Right lobe of liver (tissue), 4 donors: ENCODE measurements at regions not wholly inside any gene's neighbourhood (a gene's known extent, or its start where the extent isn't known, plus 50 kb on each side); places are given as distances from the start of the nearest gene placed in this dataset.

Experiments
- POLR2A ChIP-seq: fragments of 450-650 bp; IDR thresholded peaks from one replicate; pipeline ENCODE4 v1.6.1; 2017; ENCODE audit warnings: antibody characterized with exemption, mild to moderate bottlenecking
- TF ChIP-seq, protein P1 (sequence below), 4 donors: fragments of 200-600 bp in 3 of 4; fragments of 450-650 bp in 1 of 4; IDR thresholded peaks; one replicate each; pipeline versions ENCODE4 v1.5.1 to v1.8.0; 2016 to 2022; ENCODE audit warnings: antibody characterized with exemption in 4 of 4, mild to moderate bottlenecking in 2 of 4
- donor health status: DM: no; HTN: no; CAD: no.
- donor health status: DM: no; HTN: no; CAD: no.
- donor health status: DM: no; HTN: yes; CAD: no.

DNA sequence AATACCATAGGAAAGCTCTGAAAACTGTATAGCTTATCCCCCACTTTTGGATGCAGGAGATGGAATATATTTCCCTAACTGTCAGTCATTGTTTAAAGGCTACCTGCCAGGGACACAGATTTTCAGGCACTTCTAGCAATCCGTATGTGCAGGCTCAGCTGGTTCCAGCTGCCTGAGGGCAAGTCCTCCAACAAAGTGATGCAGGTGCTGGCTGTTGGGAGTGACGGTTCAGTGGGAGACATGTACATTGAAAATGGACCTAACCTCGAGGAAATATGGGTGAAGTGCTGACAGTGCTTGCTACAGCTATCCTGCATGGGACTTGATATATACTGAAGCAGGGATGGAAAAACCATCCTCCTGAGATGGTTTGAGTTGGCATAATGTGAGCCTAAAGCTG lies 153.1 kb upstream of the GAP43 start:
- TF ChIP-seq, protein P1, sequence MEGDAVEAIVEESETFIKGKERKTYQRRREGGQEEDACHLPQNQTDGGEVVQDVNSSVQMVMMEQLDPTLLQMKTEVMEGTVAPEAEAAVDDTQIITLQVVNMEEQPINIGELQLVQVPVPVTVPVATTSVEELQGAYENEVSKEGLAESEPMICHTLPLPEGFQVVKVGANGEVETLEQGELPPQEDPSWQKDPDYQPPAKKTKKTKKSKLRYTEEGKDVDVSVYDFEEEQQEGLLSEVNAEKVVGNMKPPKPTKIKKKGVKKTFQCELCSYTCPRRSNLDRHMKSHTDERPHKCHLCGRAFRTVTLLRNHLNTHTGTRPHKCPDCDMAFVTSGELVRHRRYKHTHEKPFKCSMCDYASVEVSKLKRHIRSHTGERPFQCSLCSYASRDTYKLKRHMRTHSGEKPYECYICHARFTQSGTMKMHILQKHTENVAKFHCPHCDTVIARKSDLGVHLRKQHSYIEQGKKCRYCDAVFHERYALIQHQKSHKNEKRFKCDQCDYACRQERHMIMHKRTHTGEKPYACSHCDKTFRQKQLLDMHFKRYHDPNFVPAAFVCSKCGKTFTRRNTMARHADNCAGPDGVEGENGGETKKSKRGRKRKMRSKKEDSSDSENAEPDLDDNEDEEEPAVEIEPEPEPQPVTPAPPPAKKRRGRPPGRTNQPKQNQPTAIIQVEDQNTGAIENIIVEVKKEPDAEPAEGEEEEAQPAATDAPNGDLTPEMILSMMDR (IDR thresholded peaks at IDR 0.05), result no peak
- TF ChIP-seq POLR2A, result no peak
